DOHH2 (cell line): ENCODE measurements at regions not wholly inside any gene's neighbourhood (a gene's known extent, or its start where the extent isn't known, plus 50 kb on each side); places are given as distances from the start of the nearest gene placed in this dataset.

Experiments
- H3F3A ChIP-seq: fragments of 200-600 bp; sonication (generic), shearing (Covaris generic); 2 replicates; pipeline ENCODE4 v1.6.0; 2016; ENCODE audit warnings: antibody characterized with exemption, mild to moderate bottlenecking; ENCODE audit not compliant: control insufficient read depth, insufficient read depth
- H3K27ac ChIP-seq: fragments of 200-600 bp; sonication (generic); 2 replicates; pipeline ENCODE4 v1.5.1; 2014; ENCODE audit warnings: low read depth, mild to moderate bottlenecking, low read length, moderate library complexity
- H3K27me3 ChIP-seq: fragments of 200-600 bp; sonication (generic); 2 replicates; pipeline ENCODE4 v1.6.1; 2014; ENCODE audit warnings: mild to moderate bottlenecking, low read length, mixed read lengths; ENCODE audit not compliant: control insufficient read depth
- H3K36me3 ChIP-seq: fragments of 200-600 bp; sonication (generic); 2 replicates; pipeline ENCODE4 v1.6.1; 2014; ENCODE audit warnings: mild to moderate bottlenecking, low read length, moderate library complexity, mixed read lengths; ENCODE audit not compliant: control insufficient read depth
- H3K4me1 ChIP-seq: fragments of 200-600 bp; sonication (generic); 2 replicates; pipeline ENCODE4 v1.6.1; 2014; ENCODE audit warnings: mild to moderate bottlenecking, low read length, mixed read lengths; ENCODE audit not compliant: control insufficient read depth
- H3K4me2 ChIP-seq: fragments of 200-600 bp; sonication (generic); 2 replicates; pipeline ENCODE4 v1.6.0; 2014; ENCODE audit warnings: mild to moderate bottlenecking, low read length, moderate library complexity
- H3K4me3 ChIP-seq: fragments of 200-600 bp; sonication (generic); 2 replicates; pipeline ENCODE4 v1.5.1; 2014; ENCODE audit warnings: mild to moderate bottlenecking, low read length, mixed read lengths
- H3K79me2 ChIP-seq: fragments of 200-600 bp; sonication (generic); 2 replicates; pipeline ENCODE4 v1.6.1; 2014; ENCODE audit warnings: mild to moderate bottlenecking, low read length, mixed read lengths; ENCODE audit not compliant: control insufficient read depth
- H3K9me2 ChIP-seq: fragments of 200-600 bp; sonication (generic); replicated peaks from 2 replicates; pipeline ENCODE4 v1.6.1; 2014; ENCODE audit warnings: mild to moderate bottlenecking, low read length, mixed read lengths; ENCODE audit not compliant: control insufficient read depth
- H3K9me3 ChIP-seq: fragments of 200-600 bp; sonication (generic); 2 replicates; pipeline ENCODE4 v1.6.1; 2014; ENCODE audit warnings: antibody characterized with exemption, low read length, mixed read lengths; ENCODE audit not compliant: control insufficient read depth, insufficient read depth
- H4K20me1 ChIP-seq: fragments of 200-600 bp; sonication (generic); 2 replicates; pipeline ENCODE4 v1.6.0; 2014; ENCODE audit warnings: low read depth, mild to moderate bottlenecking, antibody characterized with exemption, low read length, moderate library complexity; ENCODE audit not compliant: control insufficient read depth, insufficient read depth
- CTCF ChIP-seq: fragments of 200-600 bp; sonication (generic); IDR thresholded peaks from one replicate; pipeline ENCODE4 v1.5.1; 2014; ENCODE audit warnings: antibody characterized with exemption, mild to moderate bottlenecking, low read depth, low read length; ENCODE audit not compliant: poor library complexity, severe bottlenecking
- EZH2phosphoT487 ChIP-seq: fragments of 200-600 bp; sonication (generic); IDR thresholded peaks from 2 replicates; pipeline ENCODE4 v1.6.1; 2017; ENCODE audit warnings: borderline replicate concordance, mild to moderate bottlenecking, antibody characterized with exemption, low read length, moderate library complexity, mixed read lengths

DNA sequence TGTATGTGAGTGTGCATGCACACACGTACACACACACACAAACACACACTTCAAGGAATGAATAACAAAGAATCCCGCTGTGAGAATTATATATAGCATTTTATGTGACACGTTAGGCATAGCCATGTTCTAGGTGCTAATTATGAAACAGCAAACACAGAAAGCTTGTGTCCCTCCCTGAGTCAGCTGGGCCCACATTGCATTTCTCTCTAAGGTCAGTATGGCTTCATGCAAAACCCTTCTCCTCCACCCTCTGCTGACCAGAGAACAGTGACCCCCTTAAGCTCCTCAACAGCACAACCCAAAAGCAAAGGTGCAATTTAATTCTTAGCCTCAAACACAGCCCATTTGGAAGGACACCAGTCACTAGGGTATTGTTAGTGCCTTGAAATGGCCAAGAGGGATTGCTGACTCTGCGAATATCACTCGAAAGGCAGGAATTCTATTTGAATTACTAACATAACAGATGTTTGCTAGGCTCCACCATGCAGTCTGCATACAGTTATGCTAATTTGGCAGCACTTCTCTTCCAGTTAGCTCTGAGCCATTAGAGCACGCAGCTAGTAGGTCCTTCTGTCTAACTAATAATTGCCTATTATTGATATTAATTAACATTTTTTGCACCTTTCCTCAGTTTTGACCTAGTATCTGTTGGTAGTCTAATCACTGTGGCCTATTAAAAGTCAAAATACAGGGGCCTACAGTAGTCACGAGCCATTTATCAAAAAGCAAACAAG is 149.0 kb downstream of the LNPK start:
- Histone ChIP-seq H3K27me3 (no peaks in the 10 kb centered on the region), H3K9me2 (no peaks in the 10 kb centered on the region), H3K9me3 (no peaks in the 10 kb centered on the region), H3K36me3 (no peaks in the 10 kb centered on the region), H3F3A (no peaks in the 10 kb centered on the region), H3K79me2 (no peaks in the 10 kb centered on the region), H4K20me1 (no peaks in the 10 kb centered on the region), H3K4me3 (no peak overlapping the region), H3K27ac (no peak overlapping the region), H3K4me2 (no peak overlapping the region), H3K4me1 (no peaks in the 10 kb centered on the region)
- no peak for TF ChIP-seq EZH2phosphoT487
- no peak for TF ChIP-seq CTCF

- Histone ChIP-seq H3K9me2 (no peaks in the 10 kb centered on the region), H4K20me1 (no peaks in the 10 kb centered on the region), H3K27me3 (no peaks in the 10 kb centered on the region), H3K4me3 (no peak overlapping the region), H3F3A (no peaks in the 10 kb centered on the region), H3K4me1 (no peaks in the 10 kb centered on the region), H3K4me2 (no peak overlapping the region), H3K36me3 (no peaks in the 10 kb centered on the region), H3K9me3 (no peaks in the 10 kb centered on the region), H3K27ac (no peak overlapping the region), H3K79me2 (no peaks in the 10 kb centered on the region)
- no peak for TF ChIP-seq EZH2phosphoT487
- no peak for TF ChIP-seq CTCF
These were observed 154.9 kb downstream of the LNPK start for GRCh38 chr2:175847128-175847527.

GRCh38 chr2:175844169-175844568 is 157.9 kb downstream of the LNPK start:
- no peaks in the 10 kb centered on the region for H3K36me3 ChIP-seq
- H3K4me3 ChIP-seq, result no peak overlapping the region
- H3K4me2 ChIP-seq, result no peak overlapping the region
- no peaks in the 10 kb centered on the region for H3F3A ChIP-seq
- H3K9me3 ChIP-seq, result no peaks in the 10 kb centered on the region
- no peak for TF ChIP-seq EZH2phosphoT487
- no peak for TF ChIP-seq CTCF
- no peaks in the 10 kb centered on the region for H3K27me3 ChIP-seq
- no peaks in the 10 kb centered on the region for H3K79me2 ChIP-seq
- H3K9me2 ChIP-seq, result no peaks in the 10 kb centered on the region
- H4K20me1 ChIP-seq, result no peaks in the 10 kb centered on the region
- H3K27ac ChIP-seq, result no peak overlapping the region
- no peaks in the 10 kb centered on the region for H3K4me1 ChIP-seq
